Breast epithelium (tissue), 4 donors: ENCODE measurements at regions not wholly inside any gene's neighbourhood (a gene's known extent, or its start where the extent isn't known, plus 50 kb on each side); places are given as distances from the start of the nearest gene placed in this dataset.

ENCODE experiments used
- DNase-seq, 2 donors: peaks; one replicate each; pipeline ENCODE4 v3.0.0-alpha.2; 2019; ENCODE audit warnings: low spot score in 2 of 2
- H3K27ac ChIP-seq, 2 donors: fragments of 200-600 bp; sonication (generic) in 1 of 2; one replicate each; pipeline ENCODE4 v1.5.1; 2016 to 2019; ENCODE audit warnings: mild to moderate bottlenecking in 1 of 2
- H3K27me3 ChIP-seq, 2 donors: fragments of 200-600 bp; sonication (generic) in 1 of 2; one replicate each; pipeline versions ENCODE4 v1.5.1 to v1.6.0; 2017 to 2019; ENCODE audit warnings: control low read depth in 1 of 2, mild to moderate bottlenecking in 1 of 2
- H3K36me3 ChIP-seq: fragments of 200-600 bp; one replicate; pipeline ENCODE4 v1.5.1; 2019
- H3K4me1 ChIP-seq, 2 donors: fragments of 200-600 bp; sonication (generic); one replicate each; pipeline ENCODE4 v1.5.1; 2016 to 2019; ENCODE audit warnings: control low read depth in 1 of 2
- H3K4me3 ChIP-seq, 3 donors: fragments of 200-600 bp; sonication (generic); 1 replicate in 2 of 3; 2 replicates in 1 of 3; pipeline ENCODE4 v1.5.1; 2016 to 2019; ENCODE audit warnings: mild to moderate bottlenecking in 3 of 3, moderate library complexity in 2 of 3
- H3K9me3 ChIP-seq, 2 donors: fragments of 200-600 bp; sonication (generic) in 1 of 2; one replicate each; pipeline ENCODE4 v1.5.1; 2016 to 2019; ENCODE audit warnings: control low read depth in 1 of 2
- CTCF ChIP-seq, 3 donors: fragments of 450-650 bp; IDR thresholded peaks; one replicate each; pipeline ENCODE4 v1.5.1; 2016 to 2017; ENCODE audit warnings: antibody characterized with exemption in 3 of 3, mild to moderate bottlenecking in 3 of 3, moderate library complexity in 3 of 3
- POLR2A ChIP-seq: fragments of 450-650 bp; IDR thresholded peaks from one replicate; pipeline ENCODE4 v1.6.1; 2016; ENCODE audit warnings: antibody characterized with exemption, mild to moderate bottlenecking, moderate library complexity
- POLR2AphosphoS5 ChIP-seq, 3 donors: sonication (generic); formaldehyde crosslinking; IDR thresholded peaks; one replicate each; pipeline ENCODE4 v1.6.1; 2017; ENCODE audit warnings: antibody characterized with exemption in 3 of 3
- intact Hi-C: fragments of 100-400 bp; cut with DNase I; formaldehyde crosslinking; loops from one replicate; pipeline ENCODE4 v1.15.1; 2023; ENCODE audit warnings: low total_unique reads

- no peaks in the 10 kb centered on the region for H3K4me1 ChIP-seq
Observed at GRCh38 chr2:34747643-34748042, 1148.5 kb upstream of the FAM98A start.

GRCh38 chr2:34738691-34739090 lies 1139.6 kb upstream of the FAM98A start:
- DNase-seq = no peak
- H3K4me3 ChIP-seq = no peak overlapping the region
- H3K9me3 ChIP-seq = no peaks in the 10 kb centered on the region
- no peak overlapping the region for H3K27ac ChIP-seq
- no peaks in the 10 kb centered on the region for H3K27me3 ChIP-seq
- TF ChIP-seq POLR2A (no peak), POLR2AphosphoS5 (IDR thresholded peaks at IDR 0.05) (no peak), CTCF (IDR thresholded peaks at IDR 0.05) (no peak)
- intact Hi-C loops = no loop called here
- H3K4me1 ChIP-seq = no peaks in the 10 kb centered on the region
- no peaks in the 10 kb centered on the region for H3K36me3 ChIP-seq

More at GRCh38 chr2:34747643-34748042, 1148.5 kb upstream of the FAM98A start:
- intact Hi-C loops = no loop called here
- TF ChIP-seq CTCF (IDR thresholded peaks at IDR 0.05) (no peak), POLR2A (no peak), POLR2AphosphoS5 (IDR thresholded peaks at IDR 0.05) (no peak)
- no peak for DNase-seq
- no peaks in the 10 kb centered on the region for H3K36me3 ChIP-seq
- no peak overlapping the region for H3K27ac ChIP-seq
- H3K27me3 ChIP-seq = no peaks in the 10 kb centered on the region
- no peaks in the 10 kb centered on the region for H3K9me3 ChIP-seq
- H3K4me3 ChIP-seq = no peak overlapping the region

DNA sequence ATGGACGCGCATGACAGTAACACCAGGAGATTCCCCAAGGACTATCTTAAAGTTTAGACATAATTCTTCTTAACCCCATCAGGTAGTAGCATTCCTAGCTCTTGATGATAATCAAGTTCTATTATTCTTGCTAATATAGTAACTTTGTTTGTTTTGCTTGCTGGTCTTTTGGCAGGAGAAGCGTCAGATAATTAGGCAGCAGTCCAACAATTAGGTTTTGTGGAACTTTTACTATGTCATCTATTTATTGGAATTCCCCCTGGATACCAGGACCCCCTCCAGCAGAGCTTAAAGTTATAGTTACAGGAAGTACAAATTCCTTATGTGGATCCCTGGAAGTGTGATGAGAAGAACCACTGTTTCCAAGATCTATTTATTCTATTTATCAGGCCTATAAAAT lies 1138.0 kb upstream of the FAM98A start:
- DNase-seq = no peak
- H3K4me3 ChIP-seq = no peak overlapping the region
- H3K4me1 ChIP-seq = no peaks in the 10 kb centered on the region
- no peaks in the 10 kb centered on the region for H3K27me3 ChIP-seq
- no peaks in the 10 kb centered on the region for H3K9me3 ChIP-seq
- H3K36me3 ChIP-seq = no peaks in the 10 kb centered on the region
- TF ChIP-seq POLR2A = no peak
- no peak for TF ChIP-seq POLR2AphosphoS5 (IDR thresholded peaks at IDR 0.05)
- no peak for TF ChIP-seq CTCF (IDR thresholded peaks at IDR 0.05)
- no peak overlapping the region for H3K27ac ChIP-seq
- intact Hi-C loops = no loop called here

DNA sequence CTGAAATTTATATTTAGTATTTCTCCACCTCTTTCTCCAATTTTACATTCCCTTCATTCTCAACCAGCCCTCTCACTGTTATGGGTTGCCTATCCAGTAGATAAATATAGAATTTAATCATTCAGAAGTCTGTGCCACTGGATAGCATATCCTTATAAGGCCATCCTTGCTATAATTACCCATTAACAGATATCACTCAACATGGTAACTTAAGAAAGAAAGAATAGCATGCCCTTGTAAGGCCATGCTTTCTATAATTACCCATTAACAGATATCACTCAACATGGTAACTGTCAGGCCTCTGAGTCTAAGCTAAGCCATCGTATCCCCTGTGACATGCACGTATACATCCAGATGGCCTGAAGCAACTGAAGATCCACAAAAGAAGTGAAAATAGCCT lies 1137.4 kb upstream of the FAM98A start:
- no peaks in the 10 kb centered on the region for H3K36me3 ChIP-seq
- intact Hi-C loops = no loop called here
- no peak for TF ChIP-seq CTCF (IDR thresholded peaks at IDR 0.05)
- no peak for TF ChIP-seq POLR2A
- no peak for TF ChIP-seq POLR2AphosphoS5 (IDR thresholded peaks at IDR 0.05)

GRCh38 chr2:34734662-34735061 lies 1135.6 kb upstream of the FAM98A start:
- intact Hi-C loops = no loop called here
- TF ChIP-seq POLR2AphosphoS5 (IDR thresholded peaks at IDR 0.05) = no peak
- no peak for TF ChIP-seq POLR2A
- no peaks in the 10 kb centered on the region for H3K27me3 ChIP-seq
- H3K27ac ChIP-seq = no peak overlapping the region
- H3K36me3 ChIP-seq = no peaks in the 10 kb centered on the region
- no peak overlapping the region for H3K4me3 ChIP-seq
- H3K9me3 ChIP-seq = no peaks in the 10 kb centered on the region
- H3K4me1 ChIP-seq = no peaks in the 10 kb centered on the region
- DNase-seq = no peak

More for the DNA sequence above, 1137.4 kb upstream of the FAM98A start:
- Histone ChIP-seq H3K4me3 (no peak overlapping the region), H3K27ac (no peak overlapping the region), H3K4me1 (no peaks in the 10 kb centered on the region), H3K9me3 (no peaks in the 10 kb centered on the region), H3K27me3 (no peaks in the 10 kb centered on the region)
- DNase-seq = no peak

DNA sequence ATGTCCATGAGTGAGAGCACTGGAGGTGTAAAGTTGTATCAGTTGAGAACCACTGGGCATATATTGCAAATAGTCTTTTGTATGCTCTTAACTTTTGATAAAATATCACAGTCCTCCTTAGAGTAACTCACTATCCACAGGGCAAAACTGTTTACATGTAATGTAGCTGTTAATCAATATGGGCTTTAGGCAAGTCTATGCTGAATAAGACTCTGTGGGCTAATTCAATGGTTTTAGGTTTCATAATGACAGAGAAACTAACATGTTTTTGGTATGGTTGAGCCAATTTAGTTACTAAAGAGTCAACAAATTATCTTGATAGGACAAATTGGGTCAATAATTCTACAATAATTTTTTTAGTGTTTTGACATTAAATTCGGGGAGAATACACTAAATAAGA lies 1134.9 kb upstream of the FAM98A start:
- no peak for DNase-seq
- H3K36me3 ChIP-seq = no peaks in the 10 kb centered on the region
- intact Hi-C loops = no loop called here

More for the DNA sequence above, 1134.9 kb upstream of the FAM98A start:
- TF ChIP-seq POLR2AphosphoS5 (IDR thresholded peaks at IDR 0.05) (no peak), CTCF (IDR thresholded peaks at IDR 0.05) (no peak), POLR2A (no peak)
- Histone ChIP-seq H3K27ac (no peak overlapping the region), H3K27me3 (no peaks in the 10 kb centered on the region), H3K4me3 (no peak overlapping the region), H3K4me1 (no peaks in the 10 kb centered on the region), H3K9me3 (no peaks in the 10 kb centered on the region)
